Effector memory CD4-positive, alpha-beta T cell (primary cell): ENCODE measurements at regions not wholly inside any gene's neighbourhood (a gene's known extent, or its start where the extent isn't known, plus 50 kb on each side); places are given as distances from the start of the nearest gene placed in this dataset.

Source experiments
- DNase-seq, 3 donors: peaks; one replicate each; pipeline ENCODE4 v3.0.0-alpha.2; 2020
- H3K27ac ChIP-seq: 2 replicates; pipeline ENCODE4 v1.7.0; 2013; ENCODE audit warnings: mild to moderate bottlenecking, low read length, moderate library complexity; ENCODE audit not compliant: insufficient read depth, poor library complexity, severe bottlenecking
- H3K27me3 ChIP-seq: replicated peaks from 2 replicates; pipeline ENCODE4 v1.7.0; 2013; ENCODE audit warnings: mild to moderate bottlenecking, low read length; ENCODE audit not compliant: insufficient read depth, control insufficient read depth, poor library complexity, severe bottlenecking
- H3K36me3 ChIP-seq: 2 replicates; pipeline ENCODE4 v1.7.0; 2013; ENCODE audit warnings: mild to moderate bottlenecking, low read length, moderate library complexity; ENCODE audit not compliant: control insufficient read depth, insufficient read depth
- H3K4me1 ChIP-seq: 2 replicates; pipeline ENCODE4 v1.7.0; 2013; ENCODE audit warnings: low read length, mild to moderate bottlenecking; ENCODE audit not compliant: control insufficient read depth, insufficient read depth, poor library complexity, severe bottlenecking
- H3K4me3 ChIP-seq: 2 replicates; pipeline ENCODE4 v1.7.0; 2013; ENCODE audit warnings: low read length, low read depth, mild to moderate bottlenecking; ENCODE audit not compliant: insufficient read depth, poor library complexity, severe bottlenecking
- H3K9me3 ChIP-seq: 2 replicates; pipeline ENCODE4 v1.7.0; 2013; ENCODE audit warnings: mild to moderate bottlenecking, low read length, moderate library complexity; ENCODE audit not compliant: control insufficient read depth

- no peak for DNase-seq
- no peak overlapping the region for H3K4me3 ChIP-seq
- no peak overlapping the region for H3K27ac ChIP-seq
- no peaks in the 10 kb centered on the region for H3K4me1 ChIP-seq
- no peaks in the 10 kb centered on the region for H3K36me3 ChIP-seq
- no peaks in the 10 kb centered on the region for H3K9me3 ChIP-seq
- H3K27me3 ChIP-seq: no peaks in the 10 kb centered on the region
Observed at GRCh38 chr11:134613646-134614045, 201.6 kb upstream of the B3GAT1 start.

- Histone ChIP-seq H3K4me3 (no peak overlapping the region), H3K9me3 (no peaks in the 10 kb centered on the region), H3K36me3 (no peaks in the 10 kb centered on the region), H3K27ac (no peak overlapping the region), H3K4me1 (no peaks in the 10 kb centered on the region), H3K27me3 (no peaks in the 10 kb centered on the region)
- DNase-seq: no peak
Observed at GRCh38 chr11:134612140-134613030, 200.3 kb upstream of the B3GAT1 start.

- no peak for DNase-seq
Observed at GRCh38 chr11:134611537-134611936, 199.5 kb upstream of the B3GAT1 start.

GRCh38 chr11:134610116-134610910 lies 198.3 kb upstream of the B3GAT1 start:
- DNase-seq: no peak
- H3K27ac ChIP-seq: no peak overlapping the region
- no peaks in the 10 kb centered on the region for H3K36me3 ChIP-seq
- no peaks in the 10 kb centered on the region for H3K4me1 ChIP-seq
- no peaks in the 10 kb centered on the region for H3K27me3 ChIP-seq
- H3K9me3 ChIP-seq: no peaks in the 10 kb centered on the region
- H3K4me3 ChIP-seq: no peak overlapping the region

More at GRCh38 chr11:134611537-134611936, 199.5 kb upstream of the B3GAT1 start:
- H3K36me3 ChIP-seq: no peaks in the 10 kb centered on the region
- no peak overlapping the region for H3K4me3 ChIP-seq
- no peaks in the 10 kb centered on the region for H3K4me1 ChIP-seq
- H3K9me3 ChIP-seq: no peaks in the 10 kb centered on the region
- H3K27me3 ChIP-seq: no peaks in the 10 kb centered on the region
- no peak overlapping the region for H3K27ac ChIP-seq

GRCh38 chr11:134609361-134610115 lies 197.5 kb upstream of the B3GAT1 start:
- no peaks in the 10 kb centered on the region for H3K9me3 ChIP-seq
- no peak for DNase-seq
- H3K27ac ChIP-seq: no peak overlapping the region
- H3K36me3 ChIP-seq: no peaks in the 10 kb centered on the region
- H3K4me3 ChIP-seq: no peak overlapping the region
- H3K4me1 ChIP-seq: no peaks in the 10 kb centered on the region
- no peaks in the 10 kb centered on the region for H3K27me3 ChIP-seq

- no peak overlapping the region for H3K4me3 ChIP-seq
- DNase-seq: no peak
- no peaks in the 10 kb centered on the region for H3K9me3 ChIP-seq
- no peaks in the 10 kb centered on the region for H3K27me3 ChIP-seq
- H3K4me1 ChIP-seq: no peaks in the 10 kb centered on the region
- no peaks in the 10 kb centered on the region for H3K36me3 ChIP-seq
- H3K27ac ChIP-seq: no peak overlapping the region
Observed at GRCh38 chr11:134607963-134608750, 196.1 kb upstream of the B3GAT1 start.

GRCh38 chr11:134606251-134606650 lies 194.2 kb upstream of the B3GAT1 start:
- Histone ChIP-seq H3K4me3 (no peak overlapping the region), H3K9me3 (no peaks in the 10 kb centered on the region), H3K4me1 (no peaks in the 10 kb centered on the region), H3K36me3 (no peaks in the 10 kb centered on the region), H3K27ac (no peak overlapping the region), H3K27me3 (no peaks in the 10 kb centered on the region)
- DNase-seq: no peak

- no peak overlapping the region for H3K4me3 ChIP-seq
- no peaks in the 10 kb centered on the region for H3K4me1 ChIP-seq
- no peak for DNase-seq
- H3K36me3 ChIP-seq: no peaks in the 10 kb centered on the region
- no peaks in the 10 kb centered on the region for H3K27me3 ChIP-seq
- H3K27ac ChIP-seq: no peak overlapping the region
- H3K9me3 ChIP-seq: no peaks in the 10 kb centered on the region
Observed at GRCh38 chr11:134604886-134605285, 192.8 kb upstream of the B3GAT1 start.

- no peak for DNase-seq
- no peaks in the 10 kb centered on the region for H3K27me3 ChIP-seq
- no peak overlapping the region for H3K27ac ChIP-seq
- no peaks in the 10 kb centered on the region for H3K4me1 ChIP-seq
- no peaks in the 10 kb centered on the region for H3K9me3 ChIP-seq
- no peak overlapping the region for H3K4me3 ChIP-seq
- H3K36me3 ChIP-seq: no peaks in the 10 kb centered on the region
Observed at GRCh38 chr11:134599299-134599771, 187.3 kb upstream of the B3GAT1 start.
